Cardiac septum (tissue), 1 donor: ENCODE measurements at regions not wholly inside any gene's neighbourhood (a gene's known extent, or its start where the extent isn't known, plus 50 kb on each side); places are given as distances from the start of the nearest gene placed in this dataset.

Source experiments
- DNase-seq: peaks from one replicate; pipeline ENCODE4 v3.0.0-alpha.2; 2020; ENCODE audit warnings: low spot score
- intact Hi-C: fragments of 100-400 bp; cut with DNase I; formaldehyde crosslinking; loops from one replicate; pipeline ENCODE4 v1.14.0; 2022
- donor health status: DM: no; HTN: no; CAD: no.

DNA sequence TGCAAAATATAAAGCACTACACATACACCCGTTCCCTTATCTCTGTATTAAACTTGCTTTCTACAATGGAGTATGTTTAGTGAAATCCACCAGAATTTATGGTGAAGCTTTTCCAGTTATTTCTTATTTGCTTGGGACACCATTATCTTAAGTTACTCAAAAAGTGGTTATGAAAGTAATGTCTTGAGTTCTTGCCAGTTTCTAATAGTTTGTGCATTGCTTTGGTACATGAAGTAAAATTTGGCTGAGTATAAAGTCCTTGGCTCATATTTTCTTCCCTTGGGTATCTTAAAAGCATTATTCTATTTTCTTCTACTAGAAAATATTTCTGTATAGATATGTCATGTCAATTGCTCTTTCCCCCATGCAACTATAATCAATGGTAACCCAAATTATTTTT is 85.2 kb downstream of the POLR1F start:
- DNase-seq, result no peak
- intact Hi-C loops, result no loop called here

DNA sequence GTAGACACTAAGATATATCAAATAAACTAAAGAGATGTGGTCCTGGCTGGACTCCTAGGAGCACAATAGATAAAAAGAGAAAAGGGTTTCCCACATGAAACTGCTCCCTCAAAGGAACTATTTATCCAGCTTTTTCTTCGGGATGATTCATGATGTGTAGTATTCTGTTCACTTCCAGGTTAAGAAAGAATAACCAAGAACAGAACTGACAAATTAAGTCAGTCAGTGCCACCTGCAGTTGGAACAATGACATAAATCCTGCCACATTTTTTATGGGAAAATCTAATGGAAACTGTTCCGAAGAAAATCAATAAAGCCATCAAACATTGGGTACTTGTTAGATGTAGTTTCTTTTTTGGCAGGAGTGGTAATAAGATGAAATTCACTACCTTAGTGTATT is 87.1 kb downstream of the POLR1F start:
- no peak for DNase-seq
- intact Hi-C loops, result no loop called here

GRCh38 chr7:19620470-19620869 is 88.4 kb downstream of the POLR1F start:
- intact Hi-C loops, result no loop called here
- DNase-seq, result no peak

GRCh38 chr7:19619122-19619521 is 89.7 kb downstream of the POLR1F start:
- no peak for DNase-seq
- intact Hi-C loops, result no loop called here

DNA sequence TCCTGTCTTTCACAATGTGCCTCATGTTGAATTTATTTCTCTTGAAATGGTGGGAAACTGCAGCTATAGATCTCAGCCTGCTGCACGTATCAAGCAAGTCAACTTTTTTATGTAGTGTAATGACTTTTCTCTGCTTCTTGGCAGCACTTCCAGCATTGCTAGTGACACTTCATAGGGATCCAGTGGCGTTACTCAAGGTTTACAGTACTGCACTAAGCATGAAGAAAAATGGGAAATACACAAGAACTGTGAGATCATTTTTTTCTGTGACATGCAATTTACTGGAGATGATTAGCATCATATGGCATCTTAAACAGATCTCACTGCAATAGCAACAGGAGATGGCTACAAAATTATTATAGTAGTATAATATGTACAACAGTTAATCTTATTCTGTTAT is 90.9 kb downstream of the POLR1F start:
- intact Hi-C loops, result no loop called here
- no peak for DNase-seq

- intact Hi-C loops, result no loop called here
Measured at GRCh38 chr7:19610194-19610943, 98.5 kb downstream of the POLR1F start.

DNA sequence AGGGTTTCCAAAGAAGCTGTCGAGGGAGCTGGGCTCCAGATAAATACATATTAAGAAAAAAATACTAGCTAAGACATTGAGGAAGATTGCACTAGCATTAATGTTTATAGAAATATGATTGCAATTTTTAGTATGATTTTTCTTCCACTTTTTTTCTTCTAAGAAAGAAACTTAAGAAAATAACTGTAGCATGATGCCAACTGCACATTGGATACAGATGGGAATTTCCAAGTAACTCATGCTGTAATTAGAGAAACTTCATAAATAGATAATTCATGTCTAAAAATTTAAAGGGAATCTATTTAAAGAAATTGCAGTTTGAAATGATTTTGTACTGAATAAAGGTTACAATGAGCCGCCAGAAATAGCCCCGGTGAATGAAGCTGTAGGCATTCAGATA is 119.4 kb downstream of the POLR1F start:
- no peak for DNase-seq
- intact Hi-C loops, result no loop called here

More at GRCh38 chr7:19610194-19610943, 98.5 kb downstream of the POLR1F start:
- DNase-seq, result no peak

DNA sequence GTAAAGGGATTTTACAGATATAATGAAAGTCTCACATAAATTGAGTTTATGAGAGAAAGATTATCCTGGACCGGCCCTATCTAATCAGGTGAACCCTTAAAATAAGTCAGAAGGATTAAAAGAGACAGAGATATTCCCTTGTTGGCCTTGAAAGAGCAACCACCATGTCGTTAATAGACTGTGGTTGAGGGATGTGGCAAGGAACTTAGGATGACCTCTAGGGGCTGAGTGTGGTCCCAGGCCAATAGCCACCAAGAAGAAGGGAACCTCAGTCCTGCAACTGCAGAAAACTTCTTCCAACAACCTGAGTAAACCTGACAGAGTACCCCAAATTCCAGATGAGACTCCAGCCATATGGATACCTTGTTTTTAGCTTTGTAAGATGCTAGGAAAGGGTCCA is 121.5 kb downstream of the POLR1F start:
- intact Hi-C loops, result no loop called here
- no peak for DNase-seq

- no peak for DNase-seq
- intact Hi-C loops, result no loop called here
Measured at GRCh38 chr7:19585761-19586160, 123.1 kb downstream of the POLR1F start.

GRCh38 chr7:19575909-19576557 is 132.8 kb downstream of the POLR1F start:
- intact Hi-C loops, result no loop called here
- DNase-seq, result no peak

DNA sequence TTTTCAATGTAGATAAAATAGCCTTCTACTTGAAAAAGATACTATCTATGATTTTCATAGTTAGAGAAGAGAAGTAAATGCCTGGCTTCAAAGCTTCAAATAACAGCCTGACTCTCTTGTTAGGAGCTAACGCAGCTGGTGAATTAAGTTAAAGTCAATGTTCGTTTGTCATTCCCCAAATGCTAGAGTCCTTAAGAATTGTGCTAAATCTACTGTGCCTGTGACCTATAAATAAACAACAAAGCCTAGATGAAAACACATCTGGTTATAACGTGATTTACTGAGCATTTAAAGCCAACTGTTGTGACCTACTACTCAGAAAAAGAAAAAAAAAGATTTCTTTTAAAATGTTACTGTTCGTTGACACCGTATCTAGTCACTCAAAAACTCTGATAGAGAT is 134.7 kb downstream of the POLR1F start:
- intact Hi-C loops, result no loop called here
- DNase-seq, result no peak

DNA sequence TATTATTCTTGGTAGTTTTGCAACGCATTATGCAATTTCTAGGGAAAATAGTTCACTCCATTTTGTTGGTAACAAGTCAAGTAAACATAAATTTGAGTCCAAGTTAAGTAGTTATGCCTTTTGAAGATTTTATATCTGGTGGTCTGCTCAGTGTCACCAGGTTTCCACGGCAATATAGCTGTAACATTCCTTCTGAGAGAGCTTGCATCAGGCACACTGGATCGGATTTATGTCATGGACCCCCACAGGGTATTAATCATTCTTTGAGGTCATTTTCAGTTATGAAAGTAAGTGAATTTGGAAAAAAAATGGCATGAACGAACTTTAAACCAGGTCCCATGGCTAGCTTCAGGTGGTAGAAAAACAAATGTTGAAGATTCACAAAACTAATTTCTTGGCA is 136.3 kb downstream of the POLR1F start:
- no peak for DNase-seq
- intact Hi-C loops, result no loop called here

GRCh38 chr7:19567011-19567410 is 141.8 kb downstream of the POLR1F start:
- intact Hi-C loops, result no loop called here
- DNase-seq, result no peak

DNA sequence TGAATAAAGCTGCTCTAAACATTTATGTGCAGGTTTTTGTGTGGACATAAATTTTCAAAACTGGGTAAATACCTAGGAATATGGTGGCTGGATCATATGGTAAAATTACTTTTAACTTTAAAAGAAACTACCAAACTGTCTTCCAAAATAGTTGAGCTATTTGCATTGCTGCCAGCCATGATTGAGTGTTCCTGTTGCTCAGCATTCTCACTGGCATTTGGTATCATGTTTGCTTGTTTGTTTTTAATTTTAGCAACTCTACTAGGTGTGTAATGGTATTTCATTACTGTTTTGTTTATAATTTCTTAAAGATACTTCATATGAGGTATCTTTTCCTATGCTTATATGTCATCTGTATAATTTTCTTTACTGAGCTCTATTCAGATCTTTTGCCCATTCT is 143.2 kb downstream of the POLR1F start:
- intact Hi-C loops, result no loop called here
- no peak for DNase-seq

GRCh38 chr7:19561121-19561805 is 147.6 kb downstream of the POLR1F start:
- DNase-seq, result no peak
- intact Hi-C loops, result no loop called here

GRCh38 chr7:19560111-19560883 is 148.5 kb downstream of the POLR1F start:
- intact Hi-C loops, result no loop called here
- DNase-seq, result no peak

GRCh38 chr7:19558527-19558926 is 150.3 kb downstream of the POLR1F start:
- DNase-seq, result no peak
- intact Hi-C loops, result no loop called here

GRCh38 chr7:19557726-19558465 is 150.9 kb downstream of the POLR1F start:
- DNase-seq, result no peak
- intact Hi-C loops, result no loop called here

- intact Hi-C loops, result no loop called here
- DNase-seq, result no peak
Measured at GRCh38 chr7:19554581-19554980, 154.3 kb downstream of the POLR1F start.

DNA sequence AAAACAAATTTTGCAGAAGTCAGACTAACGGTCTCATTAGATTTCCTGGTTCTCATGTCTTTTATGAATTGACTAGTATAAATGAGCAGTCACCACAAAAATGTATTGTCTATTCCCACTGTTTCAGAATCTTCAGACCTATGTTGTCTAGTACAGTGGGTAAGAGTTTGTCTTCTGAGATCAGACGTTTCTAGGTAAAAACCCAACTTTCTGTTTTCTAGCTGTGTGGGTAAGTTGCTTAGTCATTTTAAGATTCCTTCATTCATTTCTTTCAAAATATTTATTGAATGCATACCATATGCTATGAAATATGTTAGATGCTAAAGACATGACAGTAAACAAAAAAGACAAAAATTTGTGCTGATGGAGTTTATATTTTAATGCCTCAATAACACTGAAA is 156.3 kb downstream of the POLR1F start:
- DNase-seq, result no peak
- intact Hi-C loops, result no loop called here
